C4-2B (cell line): ENCODE measurements at regions not wholly inside any gene's neighbourhood (a gene's known extent, or its start where the extent isn't known, plus 50 kb on each side); places are given as distances from the start of the nearest gene placed in this dataset.

ENCODE experiments used
- CTCF ChIP-seq: fragments of 450-650 bp; conservative IDR thresholded peaks from 2 replicates; pipeline ENCODE4 v1.5.1; 2017; ENCODE audit warnings: mild to moderate bottlenecking
- ZFX ChIP-seq: fragments of 450-650 bp; IDR thresholded peaks from 2 replicates; pipeline ENCODE4 v1.6.1; 2017

GRCh38 chr3:118564800-118565199 is 469.8 kb downstream of the IGSF11 start:
- TF ChIP-seq CTCF (no peak), ZFX (no peak)
